ENCODE measurements at regions not wholly inside any gene's neighbourhood (a gene's known extent, or its start where the extent isn't known, plus 50 kb on each side); places are given as distances from the start of the nearest gene placed in this dataset.

DNA sequence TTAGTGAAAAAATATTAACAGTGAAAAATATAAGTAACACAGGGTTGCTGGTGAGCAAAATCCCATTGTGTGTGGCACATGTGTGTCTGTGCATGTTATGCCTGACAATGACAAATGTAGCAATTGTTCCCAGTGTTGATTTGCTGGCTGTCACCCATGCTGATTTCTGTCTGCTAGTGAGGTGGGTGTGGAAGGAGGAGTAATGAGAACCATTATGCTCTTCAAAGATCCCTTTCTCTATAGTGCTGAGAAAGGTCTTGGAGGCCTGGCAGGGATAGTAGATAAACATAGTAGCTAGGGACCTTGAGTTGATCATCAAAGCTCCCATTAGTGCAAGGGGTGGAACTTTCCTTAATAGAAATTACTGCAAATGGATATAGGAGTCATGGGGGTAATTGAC, 152.5 kb upstream of the CLINT1 start:
- SMC1A ChIA-PET (ENCODE audit: uncharacterized antibody, unreplicated experiment), result interaction anchor here (0.5 to 1.4 kb wide), 3 partner anchors 17 to 223 kb away, joined by 3 to 4 read pairs (median 4); no protein-coding TSS in a partner anchor
- Histone ChIP-seq H2AFZ (ENCODE audit: control insufficient read depth, low read depth, low read length) (no peak overlapping the region), H3K4me1 (ENCODE audit: control insufficient read depth, insufficient read depth, low read length) (no peaks in the 10 kb centered on the region), H4K20me1 (ENCODE audit: control insufficient read depth, insufficient read depth) (no peaks in the 10 kb centered on the region), H3K4me2 (ENCODE audit: control insufficient read depth, insufficient read depth) (no peak overlapping the region), H3K4me3 (no peak overlapping the region), H3K27ac (ENCODE audit: control insufficient read depth, insufficient read depth) (no peak overlapping the region), H3K9me3 (replicated peaks; ENCODE audit: control insufficient read depth, insufficient read depth, low read length) (no peaks in the 10 kb centered on the region), H3K27me3 (replicated peaks in 1 of 2; ENCODE audit: control insufficient read depth in 2 of 2, insufficient read depth in 2 of 2, low read length in 1 of 2) (peaks cover 0 to 2% of the 10 kb centered on the region in 2 experiments; a peak in 2 of 4 replicates), H3K36me3 (ENCODE audit: control insufficient read depth in 2 of 2, insufficient read depth in 2 of 2, low read length in 1 of 2) (no peaks in the 10 kb centered on the region), H3K9ac (ENCODE audit: control insufficient read depth, insufficient read depth, low read length) (no peak overlapping the region), H3K79me2 (ENCODE audit: control insufficient read depth, insufficient read depth, low read length) (no peaks in the 10 kb centered on the region)
- no peak for ATAC-seq
- RAD21 ChIA-PET (ENCODE audit: unreplicated experiment), result interaction anchor here (1.4 kb wide), 1 partner anchor 16 kb away, joined by 3 read pairs; no protein-coding TSS in a partner anchor
- no peak for FAIRE-seq
- POLR2A ChIA-PET, result interaction anchor here (0.6 to 1.4 kb wide), 2 partner anchors 9 to 11 kb away, joined by 3 read pairs; no protein-coding TSS in a partner anchor
- BruUV-seq (replicated peaks), result no TSS peak
- in situ Hi-C loops (cut with MboI) (no loop called here), intact Hi-C loops (cut with micrococcal nuclease; ENCODE audit: unreplicated experiment) (loop anchor here (10.0 kb wide), 1 partner anchor 1123 kb away; no protein-coding TSS in a partner anchor)
- CTCF ChIA-PET, result interaction anchor here (0.6 to 1.0 kb wide), 3 partner anchors 13 to 574 kb away, joined by 3 to 4 read pairs (median 3); no protein-coding TSS in a partner anchor
- DNase-seq (ENCODE audit: low read depth, low spot score), result no peak
- no peak for TF ChIP-seq NBN (IDR thresholded peaks at IDR 0.05)
- no peak for TF ChIP-seq DPF2 (IDR thresholded peaks at IDR 0.05)
- TF ChIP-seq MTA2 (IDR thresholded peaks at IDR 0.05; ENCODE audit: low read depth), result no peak
- no peak for TF ChIP-seq RAD51 (IDR thresholded peaks at IDR 0.05)
- TF ChIP-seq SUZ12 (IDR thresholded peaks at IDR 0.05; ENCODE audit: unreplicated experiment), result no peak
- no peak for TF ChIP-seq SMAD1 (IDR thresholded peaks at IDR 0.05; ENCODE audit: low read depth, partially characterized antibody)
- no peak for TF ChIP-seq ETV6 (conservative IDR thresholded peaks at IDR 0.05 in 1 of 2, IDR thresholded peaks at IDR 0.05 in 1 of 2; ENCODE audit: borderline replicate concordance in 1 of 2, low read depth in 1 of 2)
- no peak for TF ChIP-seq ASH2L (IDR thresholded peaks at IDR 0.05; ENCODE audit: borderline replicate concordance, low read depth)
- no peak for TF ChIP-seq NFIC (IDR thresholded peaks at IDR 0.05; ENCODE audit: low read depth, low read length)
- no peak for TF ChIP-seq POU2F2 (IDR thresholded peaks at IDR 0.05; ENCODE audit: borderline replicate concordance, low read depth, low read length)
- no peak for TF ChIP-seq SIN3A (IDR thresholded peaks at IDR 0.05; ENCODE audit: low read depth, low read length)
- TF ChIP-seq, protein P1, sequence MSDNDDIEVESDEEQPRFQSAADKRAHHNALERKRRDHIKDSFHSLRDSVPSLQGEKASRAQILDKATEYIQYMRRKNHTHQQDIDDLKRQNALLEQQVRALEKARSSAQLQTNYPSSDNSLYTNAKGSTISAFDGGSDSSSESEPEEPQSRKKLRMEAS (IDR thresholded peaks at IDR 0.05; ENCODE audit: low read depth, low read length), result no peak
- TF ChIP-seq, protein P2, sequence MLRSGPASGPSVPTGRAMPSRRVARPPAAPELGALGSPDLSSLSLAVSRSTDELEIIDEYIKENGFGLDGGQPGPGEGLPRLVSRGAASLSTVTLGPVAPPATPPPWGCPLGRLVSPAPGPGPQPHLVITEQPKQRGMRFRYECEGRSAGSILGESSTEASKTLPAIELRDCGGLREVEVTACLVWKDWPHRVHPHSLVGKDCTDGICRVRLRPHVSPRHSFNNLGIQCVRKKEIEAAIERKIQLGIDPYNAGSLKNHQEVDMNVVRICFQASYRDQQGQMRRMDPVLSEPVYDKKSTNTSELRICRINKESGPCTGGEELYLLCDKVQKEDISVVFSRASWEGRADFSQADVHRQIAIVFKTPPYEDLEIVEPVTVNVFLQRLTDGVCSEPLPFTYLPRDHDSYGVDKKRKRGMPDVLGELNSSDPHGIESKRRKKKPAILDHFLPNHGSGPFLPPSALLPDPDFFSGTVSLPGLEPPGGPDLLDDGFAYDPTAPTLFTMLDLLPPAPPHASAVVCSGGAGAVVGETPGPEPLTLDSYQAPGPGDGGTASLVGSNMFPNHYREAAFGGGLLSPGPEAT (IDR thresholded peaks at IDR 0.05; ENCODE audit: low read depth), result no peak
- TF ChIP-seq, protein P3, sequence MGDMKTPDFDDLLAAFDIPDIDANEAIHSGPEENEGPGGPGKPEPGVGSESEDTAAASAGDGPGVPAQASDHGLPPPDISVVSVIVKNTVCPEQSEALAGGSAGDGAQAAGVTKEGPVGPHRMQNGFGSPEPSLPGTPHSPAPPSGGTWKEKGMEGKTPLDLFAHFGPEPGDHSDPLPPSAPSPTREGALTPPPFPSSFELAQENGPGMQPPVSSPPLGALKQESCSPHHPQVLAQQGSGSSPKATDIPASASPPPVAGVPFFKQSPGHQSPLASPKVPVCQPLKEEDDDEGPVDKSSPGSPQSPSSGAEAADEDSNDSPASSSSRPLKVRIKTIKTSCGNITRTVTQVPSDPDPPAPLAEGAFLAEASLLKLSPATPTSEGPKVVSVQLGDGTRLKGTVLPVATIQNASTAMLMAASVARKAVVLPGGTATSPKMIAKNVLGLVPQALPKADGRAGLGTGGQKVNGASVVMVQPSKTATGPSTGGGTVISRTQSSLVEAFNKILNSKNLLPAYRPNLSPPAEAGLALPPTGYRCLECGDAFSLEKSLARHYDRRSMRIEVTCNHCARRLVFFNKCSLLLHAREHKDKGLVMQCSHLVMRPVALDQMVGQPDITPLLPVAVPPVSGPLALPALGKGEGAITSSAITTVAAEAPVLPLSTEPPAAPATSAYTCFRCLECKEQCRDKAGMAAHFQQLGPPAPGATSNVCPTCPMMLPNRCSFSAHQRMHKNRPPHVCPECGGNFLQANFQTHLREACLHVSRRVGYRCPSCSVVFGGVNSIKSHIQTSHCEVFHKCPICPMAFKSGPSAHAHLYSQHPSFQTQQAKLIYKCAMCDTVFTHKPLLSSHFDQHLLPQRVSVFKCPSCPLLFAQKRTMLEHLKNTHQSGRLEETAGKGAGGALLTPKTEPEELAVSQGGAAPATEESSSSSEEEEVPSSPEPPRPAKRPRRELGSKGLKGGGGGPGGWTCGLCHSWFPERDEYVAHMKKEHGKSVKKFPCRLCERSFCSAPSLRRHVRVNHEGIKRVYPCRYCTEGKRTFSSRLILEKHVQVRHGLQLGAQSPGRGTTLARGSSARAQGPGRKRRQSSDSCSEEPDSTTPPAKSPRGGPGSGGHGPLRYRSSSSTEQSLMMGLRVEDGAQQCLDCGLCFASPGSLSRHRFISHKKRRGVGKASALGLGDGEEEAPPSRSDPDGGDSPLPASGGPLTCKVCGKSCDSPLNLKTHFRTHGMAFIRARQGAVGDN (IDR thresholded peaks at IDR 0.05), result no peak
- no peak for TF ChIP-seq BCL11A (IDR thresholded peaks at IDR 0.05; ENCODE audit: low read depth, low read length)
- no peak for TF ChIP-seq YY1 (IDR thresholded peaks at IDR 0.05; ENCODE audit: low read depth, low read length)
- no peak for TF ChIP-seq BMI1 (IDR thresholded peaks at IDR 0.05; ENCODE audit: borderline replicate concordance)
- TF ChIP-seq, protein P4, sequence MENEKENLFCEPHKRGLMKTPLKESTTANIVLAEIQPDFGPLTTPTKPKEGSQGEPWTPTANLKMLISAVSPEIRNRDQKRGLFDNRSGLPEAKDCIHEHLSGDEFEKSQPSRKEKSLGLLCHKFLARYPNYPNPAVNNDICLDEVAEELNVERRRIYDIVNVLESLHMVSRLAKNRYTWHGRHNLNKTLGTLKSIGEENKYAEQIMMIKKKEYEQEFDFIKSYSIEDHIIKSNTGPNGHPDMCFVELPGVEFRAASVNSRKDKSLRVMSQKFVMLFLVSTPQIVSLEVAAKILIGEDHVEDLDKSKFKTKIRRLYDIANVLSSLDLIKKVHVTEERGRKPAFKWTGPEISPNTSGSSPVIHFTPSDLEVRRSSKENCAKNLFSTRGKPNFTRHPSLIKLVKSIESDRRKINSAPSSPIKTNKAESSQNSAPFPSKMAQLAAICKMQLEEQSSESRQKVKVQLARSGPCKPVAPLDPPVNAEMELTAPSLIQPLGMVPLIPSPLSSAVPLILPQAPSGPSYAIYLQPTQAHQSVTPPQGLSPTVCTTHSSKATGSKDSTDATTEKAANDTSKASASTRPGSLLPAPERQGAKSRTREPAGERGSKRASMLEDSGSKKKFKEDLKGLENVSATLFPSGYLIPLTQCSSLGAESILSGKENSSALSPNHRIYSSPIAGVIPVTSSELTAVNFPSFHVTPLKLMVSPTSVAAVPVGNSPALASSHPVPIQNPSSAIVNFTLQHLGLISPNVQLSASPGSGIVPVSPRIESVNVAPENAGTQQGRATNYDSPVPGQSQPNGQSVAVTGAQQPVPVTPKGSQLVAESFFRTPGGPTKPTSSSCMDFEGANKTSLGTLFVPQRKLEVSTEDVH (IDR thresholded peaks at IDR 0.05; ENCODE audit: low read depth, partially characterized antibody), result no peak
